ENCODE measurements at regions not wholly inside any gene's neighbourhood (a gene's known extent, or its start where the extent isn't known, plus 50 kb on each side); places are given as distances from the start of the nearest gene placed in this dataset.

DNA sequence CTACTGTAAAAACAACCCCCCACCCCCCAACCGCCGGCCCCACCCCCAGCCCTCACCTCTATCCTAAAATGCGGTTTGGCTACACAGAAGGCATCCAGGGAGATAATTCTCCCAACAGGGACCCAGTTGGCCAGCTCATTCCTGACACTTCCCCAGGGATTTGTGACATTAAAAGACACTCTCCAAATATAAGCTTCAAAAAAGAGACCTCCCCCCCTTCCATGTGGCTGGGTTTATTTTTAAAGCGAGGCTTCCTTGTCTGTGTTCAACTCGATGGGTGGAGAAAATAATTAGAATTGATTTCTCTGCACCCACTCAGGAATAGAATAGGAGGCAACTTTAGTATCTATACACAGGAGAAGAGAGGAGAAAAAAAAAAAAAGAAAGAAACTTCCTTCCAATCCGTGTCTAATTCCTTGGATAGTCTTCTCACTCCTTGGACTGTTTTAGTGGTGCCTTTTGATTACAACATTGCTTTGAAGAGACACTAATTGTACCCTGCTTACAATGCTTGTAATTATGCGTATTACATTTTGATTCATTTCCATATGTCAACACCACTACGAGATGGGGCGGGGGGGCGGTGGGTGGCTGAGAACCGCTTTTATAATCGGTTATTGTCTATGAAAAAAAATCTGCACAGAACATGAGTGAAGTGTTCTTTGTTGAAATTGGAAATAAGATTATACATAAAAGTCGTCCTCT is 500.4 kb downstream of the MIAT start:
- DNase-seq (ENCODE audit: unreplicated experiment), result no peak
- no peaks in the 10 kb centered on the region for H3K4me1 Mint-ChIP-seq (ENCODE audit: insufficient read depth, unreplicated experiment)
- no peaks in the 10 kb centered on the region for H3K36me3 Mint-ChIP-seq (ENCODE audit: insufficient read depth, unreplicated experiment)
- H3K4me3 Mint-ChIP-seq (ENCODE audit: unreplicated experiment), result no peak overlapping the region
- ChIA-PET POLR2A (no interaction called here), CTCF (no interaction called here)
- BruUV-seq (replicated peaks), result no TSS peak
- TF ChIP-seq, protein P1, sequence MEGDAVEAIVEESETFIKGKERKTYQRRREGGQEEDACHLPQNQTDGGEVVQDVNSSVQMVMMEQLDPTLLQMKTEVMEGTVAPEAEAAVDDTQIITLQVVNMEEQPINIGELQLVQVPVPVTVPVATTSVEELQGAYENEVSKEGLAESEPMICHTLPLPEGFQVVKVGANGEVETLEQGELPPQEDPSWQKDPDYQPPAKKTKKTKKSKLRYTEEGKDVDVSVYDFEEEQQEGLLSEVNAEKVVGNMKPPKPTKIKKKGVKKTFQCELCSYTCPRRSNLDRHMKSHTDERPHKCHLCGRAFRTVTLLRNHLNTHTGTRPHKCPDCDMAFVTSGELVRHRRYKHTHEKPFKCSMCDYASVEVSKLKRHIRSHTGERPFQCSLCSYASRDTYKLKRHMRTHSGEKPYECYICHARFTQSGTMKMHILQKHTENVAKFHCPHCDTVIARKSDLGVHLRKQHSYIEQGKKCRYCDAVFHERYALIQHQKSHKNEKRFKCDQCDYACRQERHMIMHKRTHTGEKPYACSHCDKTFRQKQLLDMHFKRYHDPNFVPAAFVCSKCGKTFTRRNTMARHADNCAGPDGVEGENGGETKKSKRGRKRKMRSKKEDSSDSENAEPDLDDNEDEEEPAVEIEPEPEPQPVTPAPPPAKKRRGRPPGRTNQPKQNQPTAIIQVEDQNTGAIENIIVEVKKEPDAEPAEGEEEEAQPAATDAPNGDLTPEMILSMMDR (IDR thresholded peaks at IDR 0.05; ENCODE audit: unreplicated experiment), result no peak
- no peak overlapping the region for H3K27ac Mint-ChIP-seq (ENCODE audit: low read depth, unreplicated experiment)
- H3K27me3 Mint-ChIP-seq (ENCODE audit: insufficient read depth, unreplicated experiment), result peaks cover 42% of the 10 kb centered on the region
- H3K9me3 Mint-ChIP-seq (ENCODE audit: unreplicated experiment), result peaks cover 2% of the 10 kb centered on the region
- intact Hi-C loops (cut with micrococcal nuclease), result no loop called here

DNA sequence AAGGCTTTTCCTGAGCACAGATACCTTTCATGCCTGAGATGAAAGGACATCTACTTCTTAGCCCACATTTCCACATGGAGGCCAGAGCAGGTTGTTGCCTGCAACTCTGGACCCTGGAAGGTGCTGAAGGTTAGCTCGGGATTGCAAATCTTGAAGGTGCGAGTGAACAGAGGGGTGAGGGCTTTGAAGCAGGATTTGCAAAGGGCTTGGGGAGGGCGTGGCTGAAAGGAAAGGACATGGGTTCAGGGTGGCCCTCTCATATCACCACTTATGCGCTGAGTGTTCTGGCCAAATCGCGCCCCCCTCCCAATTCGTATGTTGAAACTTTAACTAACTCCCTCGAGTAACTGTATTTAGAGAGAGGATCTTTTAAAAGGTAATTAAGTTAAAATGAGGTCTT is 501.6 kb downstream of the MIAT start:
- no peak for DNase-seq (ENCODE audit: unreplicated experiment)
- no TSS peak for BruUV-seq (replicated peaks)
- Mint-ChIP-seq H3K4me1 (ENCODE audit: insufficient read depth, unreplicated experiment) (no peaks in the 10 kb centered on the region), H3K27ac (ENCODE audit: low read depth, unreplicated experiment) (no peak overlapping the region), H3K36me3 (ENCODE audit: insufficient read depth, unreplicated experiment) (no peaks in the 10 kb centered on the region), H3K4me3 (ENCODE audit: unreplicated experiment) (no peak overlapping the region), H3K9me3 (ENCODE audit: unreplicated experiment) (peaks cover 11% of the 10 kb centered on the region), H3K27me3 (ENCODE audit: insufficient read depth, unreplicated experiment) (peaks cover 54% of the 10 kb centered on the region)
- intact Hi-C loops (cut with micrococcal nuclease), result no loop called here
- TF ChIP-seq, protein P1 (IDR thresholded peaks at IDR 0.05; ENCODE audit: unreplicated experiment), result no peak
- CTCF ChIA-PET, result no interaction called here
- POLR2A ChIA-PET, result no interaction called here

DNA sequence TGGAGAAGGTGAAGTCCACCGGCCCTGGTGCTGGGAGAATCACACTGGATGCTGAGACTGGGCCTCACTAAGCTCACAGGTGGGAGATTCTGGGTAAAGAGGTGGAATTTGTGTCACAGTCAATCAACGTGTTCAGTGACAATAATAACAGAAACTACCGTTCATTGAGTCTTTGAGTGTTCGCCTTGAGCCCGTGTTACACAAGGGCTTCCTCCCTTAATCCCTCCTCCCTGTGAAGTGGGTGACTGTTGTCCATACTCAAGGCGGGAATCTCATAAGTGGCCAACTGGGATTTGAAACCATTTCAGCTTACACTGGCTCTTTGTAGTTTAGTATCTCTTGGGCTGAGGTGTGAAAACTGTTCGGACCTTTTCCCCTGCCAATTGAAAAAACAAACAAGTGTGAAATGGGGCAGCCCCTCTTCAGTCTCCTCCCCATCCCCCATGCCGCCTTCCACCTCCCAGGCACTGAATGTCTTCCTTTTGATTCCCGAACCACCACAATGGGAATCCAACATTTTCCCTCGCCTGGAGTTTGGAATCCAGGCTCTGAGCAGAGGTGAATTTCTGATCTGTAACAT is 502.4 kb downstream of the MIAT start:
- POLR2A ChIA-PET, result no interaction called here
- Mint-ChIP-seq H3K9me3 (ENCODE audit: unreplicated experiment) (peaks cover 11% of the 10 kb centered on the region), H3K36me3 (ENCODE audit: insufficient read depth, unreplicated experiment) (no peaks in the 10 kb centered on the region), H3K27me3 (ENCODE audit: insufficient read depth, unreplicated experiment) (peaks cover 56% of the 10 kb centered on the region), H3K4me1 (ENCODE audit: insufficient read depth, unreplicated experiment) (no peaks in the 10 kb centered on the region), H3K4me3 (ENCODE audit: unreplicated experiment) (no peak overlapping the region), H3K27ac (ENCODE audit: low read depth, unreplicated experiment) (no peak overlapping the region)
- CTCF ChIA-PET, result interaction anchor here (1.4 kb wide), 1 partner anchor 24 kb away, joined by 3 read pairs; no protein-coding TSS in a partner anchor
- intact Hi-C loops (cut with micrococcal nuclease), result no loop called here
- no peak for DNase-seq (ENCODE audit: unreplicated experiment)
- BruUV-seq (replicated peaks), result no TSS peak
- TF ChIP-seq, protein P1 (IDR thresholded peaks at IDR 0.05; ENCODE audit: unreplicated experiment), result no peak

DNA sequence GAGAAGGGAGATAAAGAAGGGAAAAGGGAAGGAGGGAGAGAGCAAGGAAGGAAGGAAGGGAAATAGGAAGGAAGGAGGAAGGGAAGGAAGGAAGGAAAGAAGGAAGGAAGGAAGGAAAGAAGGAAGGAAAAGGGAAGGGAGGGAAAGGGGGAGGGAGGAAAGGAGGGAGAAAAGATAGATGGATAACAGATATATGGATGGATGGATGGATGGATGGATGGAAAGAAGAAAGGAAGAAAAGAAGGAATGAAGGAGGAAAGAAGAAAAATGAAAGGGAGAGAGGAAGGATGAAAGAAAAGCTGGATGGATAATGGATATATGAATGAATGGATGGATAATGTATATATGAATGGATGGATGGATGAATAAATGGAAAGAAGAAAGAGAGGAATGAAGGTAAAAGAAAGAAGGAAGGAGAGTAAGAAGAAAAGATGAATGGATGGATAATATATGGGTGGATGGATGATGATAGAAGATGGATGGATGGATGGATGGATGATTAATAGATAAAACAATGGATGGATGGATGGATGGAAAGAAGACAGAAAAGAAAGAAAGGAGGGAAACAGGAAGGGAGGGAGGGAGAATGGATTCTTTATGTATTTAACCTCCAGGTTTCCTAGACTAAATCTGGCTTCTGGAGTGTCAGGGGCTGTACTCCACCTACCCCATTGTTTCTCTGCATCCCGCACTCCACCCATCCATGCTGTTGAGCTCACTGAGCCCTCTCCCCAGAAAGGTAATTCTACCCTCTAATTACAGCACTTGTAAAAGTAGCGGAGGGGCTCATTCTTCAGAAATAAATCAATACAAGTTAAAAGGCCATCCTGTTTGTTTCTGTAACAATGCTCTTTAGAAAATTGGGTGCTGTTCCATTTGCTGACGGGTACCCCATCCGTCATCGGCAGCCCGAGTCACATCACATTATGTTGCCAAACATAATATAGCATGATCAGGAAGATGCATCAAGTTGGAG is 506.1 kb downstream of the MIAT start:
- POLR2A ChIA-PET, result interaction anchor here (0.6 kb wide), 2 partner anchors 378 to 1682 kb away, joined by 3 to 4 read pairs; no protein-coding TSS in a partner anchor
- no peak overlapping the region for H3K27ac Mint-ChIP-seq (ENCODE audit: low read depth, unreplicated experiment)
- H3K4me1 Mint-ChIP-seq (ENCODE audit: insufficient read depth, unreplicated experiment), result no peaks in the 10 kb centered on the region
- DNase-seq (ENCODE audit: unreplicated experiment), result no peak
- peaks cover 11% of the 10 kb centered on the region for H3K9me3 Mint-ChIP-seq (ENCODE audit: unreplicated experiment)
- intact Hi-C loops (cut with micrococcal nuclease), result no loop called here
- no peak overlapping the region for H3K4me3 Mint-ChIP-seq (ENCODE audit: unreplicated experiment)
- peaks cover 59% of the 10 kb centered on the region for H3K27me3 Mint-ChIP-seq (ENCODE audit: insufficient read depth, unreplicated experiment)
- no peaks in the 10 kb centered on the region for H3K36me3 Mint-ChIP-seq (ENCODE audit: insufficient read depth, unreplicated experiment)
- BruUV-seq (replicated peaks), result no TSS peak
- TF ChIP-seq, protein P1 (IDR thresholded peaks at IDR 0.05; ENCODE audit: unreplicated experiment), result no peak
- CTCF ChIA-PET, result interaction anchor here (0.6 kb wide), 2 partner anchors 245 to 797 kb away, joined by 3 read pairs; no protein-coding TSS in a partner anchor
